ENCODE measurements at regions not wholly inside any gene's neighbourhood (a gene's known extent, or its start where the extent isn't known, plus 50 kb on each side); places are given as distances from the start of the nearest gene placed in this dataset.

- Histone ChIP-seq H3K4me1 (no peaks in the 10 kb centered on the region), H3K9ac (ENCODE audit: low read depth in 2 of 2, low read length in 2 of 2) (no peak overlapping the region), H3K36me3 (no peaks in the 10 kb centered on the region), H3K27ac (no peak overlapping the region), H3K9me3 (no peaks in the 10 kb centered on the region), H3K27me3 (no peaks in the 10 kb centered on the region), H3K4me3 (no peak overlapping the region)
- intact Hi-C loops (cut with DNase I), result no loop called here
- DNase-seq, result no peak
- TF ChIP-seq CTCF (IDR thresholded peaks at IDR 0.05), result no peak
These were observed 327.2 kb downstream of the BTG1 start for GRCh38 chr12:91818227-91819131.

- H3K4me1 ChIP-seq, result no peaks in the 10 kb centered on the region
- H3K36me3 ChIP-seq, result no peaks in the 10 kb centered on the region
- TF ChIP-seq CTCF (IDR thresholded peaks at IDR 0.05), result no peak
- intact Hi-C loops (cut with DNase I), result no loop called here
- H3K27me3 ChIP-seq, result no peaks in the 10 kb centered on the region
- H3K9ac ChIP-seq (ENCODE audit: low read depth in 2 of 2, low read length in 2 of 2), result no peak overlapping the region
- no peak for DNase-seq
- no peak overlapping the region for H3K27ac ChIP-seq
- no peaks in the 10 kb centered on the region for H3K9me3 ChIP-seq
- no peak overlapping the region for H3K4me3 ChIP-seq
These were observed 328.1 kb downstream of the BTG1 start for GRCh38 chr12:91817517-91817916.

GRCh38 chr12:91813701-91814100 is 331.9 kb downstream of the BTG1 start:
- Histone ChIP-seq H3K36me3 (no peaks in the 10 kb centered on the region), H3K27me3 (no peaks in the 10 kb centered on the region)
- intact Hi-C loops (cut with DNase I), result loop anchor here (5.0 kb wide), 2 partner anchors 329 to 759 kb away; no protein-coding TSS in a partner anchor

GRCh38 chr12:91811481-91812287 is 334.0 kb downstream of the BTG1 start:
- Histone ChIP-seq H3K4me1 (no peaks in the 10 kb centered on the region), H3K9ac (ENCODE audit: low read depth in 2 of 2, low read length in 2 of 2) (no peak overlapping the region), H3K4me3 (no peak overlapping the region), H3K36me3 (no peaks in the 10 kb centered on the region), H3K9me3 (no peaks in the 10 kb centered on the region), H3K27ac (no peak overlapping the region), H3K27me3 (no peaks in the 10 kb centered on the region)
- DNase-seq, result peak; percentile 87
- TF ChIP-seq CTCF (IDR thresholded peaks at IDR 0.05), result peak; percentile 78
- intact Hi-C loops (cut with DNase I), result loop anchor here (5.0 kb wide), 2 partner anchors 331 to 761 kb away; no protein-coding TSS in a partner anchor

More at GRCh38 chr12:91813701-91814100, 331.9 kb downstream of the BTG1 start:
- no peak for DNase-seq
- Histone ChIP-seq H3K4me3 (no peak overlapping the region), H3K9ac (ENCODE audit: low read depth in 2 of 2, low read length in 2 of 2) (no peak overlapping the region), H3K9me3 (no peaks in the 10 kb centered on the region), H3K27ac (no peak overlapping the region), H3K4me1 (no peaks in the 10 kb centered on the region)
- no peak for TF ChIP-seq CTCF (IDR thresholded peaks at IDR 0.05)

Measured in colonic mucosa (tissue), 4 donors.